Heart right ventricle (tissue), 16 donors: ENCODE measurements at regions not wholly inside any gene's neighbourhood (a gene's known extent, or its start where the extent isn't known, plus 50 kb on each side); places are given as distances from the start of the nearest gene placed in this dataset.
A peak's percentile ranks its signal among the peaks of the same experiment; 100 is the strongest.
"Not testable (repeated sequence)": the region's sequence is repeated elsewhere in the genome, so short reads cannot be mapped to it uniquely, and the experiment has no call there.

ENCODE experiments used
- ATAC-seq, 8 donors: fragments of 200-7000 bp; cut with Tn5 transposase; one replicate each; pipeline ENCODE4 v1.9.1; 2020; ENCODE audit warnings: mild to moderate bottlenecking in 8 of 8, moderate library complexity in 8 of 8, moderate number of reproducible peaks in 1 of 8
- DNase-seq, 2 donors: peaks; one replicate each; pipeline ENCODE4 v3.0.0-alpha.2; 2020
- H3K27ac ChIP-seq, 10 donors: fragments of 200-600 bp; sonication (generic) in 2 of 10; one replicate each; pipeline versions ENCODE4 v1.5.0 to v1.8.0; 2020 to 2022; ENCODE audit warnings: mild to moderate bottlenecking in 3 of 10
- H3K27me3 ChIP-seq, 7 donors: fragments of 200-600 bp; one replicate each; pipeline ENCODE4 v1.8.0; 2021 to 2022; ENCODE audit warnings: mild to moderate bottlenecking in 2 of 7
- H3K36me3 ChIP-seq, 9 donors: fragments of 200-600 bp; sonication (generic) in 1 of 9; one replicate each; pipeline versions ENCODE4 v1.5.0 to v1.8.0; 2020 to 2022; ENCODE audit warnings: mild to moderate bottlenecking in 2 of 9
- H3K4me1 ChIP-seq, 9 donors: fragments of 200-600 bp; sonication (generic) in 1 of 9; one replicate each; pipeline versions ENCODE4 v1.5.0 to v1.8.0; 2020 to 2022; ENCODE audit warnings: mild to moderate bottlenecking in 4 of 9
- H3K4me3 ChIP-seq, 10 donors: fragments of 200-600 bp; sonication (generic) in 2 of 10; one replicate each; pipeline versions ENCODE4 v1.5.0 to v1.8.0; 2020 to 2022; ENCODE audit warnings: mild to moderate bottlenecking in 7 of 10, moderate library complexity in 2 of 10
- H3K9me3 ChIP-seq, 11 donors: fragments of 200-600 bp in 10 of 11; sonication (generic) in 2 of 11; one replicate each; pipeline versions ENCODE4 v1.5.0 to v1.8.0; 2013 to 2022; ENCODE audit warnings: mild to moderate bottlenecking in 2 of 11, control low read depth in 1 of 11, moderate library complexity in 1 of 11
- CTCF ChIP-seq, 9 donors: fragments of 200-600 bp; sonication (generic) in 2 of 9; IDR thresholded peaks; one replicate each; pipeline versions ENCODE4 v1.5.0 to v1.8.0; 2021 to 2022; ENCODE audit warnings: antibody characterized with exemption in 9 of 9, mild to moderate bottlenecking in 5 of 9, moderate library complexity in 1 of 9
- WGBS, 2 donors: extraction: QIAGEN DNeasy Blood & Tissue Kit; methylation state at CpG; one replicate each; pipeline ENCODE4 v1.1.7; 2013; ENCODE audit warnings: inconsistent platforms in 1 of 2; 5-methylcytosine and 5-hydroxymethylcytosine counted together
- intact Hi-C, 10 donors: fragments of 100-400 bp; cut with DNase I; formaldehyde crosslinking; loops; one replicate each; pipeline versions ENCODE4 v1.11.1 to v1.14.2; 2022
- donor health status: Arrhythmogenic right ventricular cardiomyopathy.
- donor health status: ischemic (EF 13 %, LVEDD 7.1; RV severe dilation, severe dysfunction).
- donor health status: healthy with polysubstance abuse.
- donor health status: DM: no; HTN: yes; CAD: no.
- donor health status: DM: no; HTN: no; CAD: no.
- donor health status: ischemic (EF 25% LVEDD 6.9; RV normal size, moderate dysfunction).
- donor health status: ischemic (EF 25% LVEDD 5.7; RV mildly dilated, moderate dysfunction).
- donor health status: healthy.
- donor health status: DM: yes; HTN: yes; CAD: no.
- donor health status: Ischemic cardiomyopathy.
- donor health status: ischemic (EF 35%, LVEDD 5.7; RV mildly dilated, moderate dysfunction).
- donor health status: nonischemic (EF 11% LVEDD 7.7; RV severe dilation, severe dysfunction).
- donor health status: DM: yes; HTN: yes; CAD: no.
- donor health status: PGD.
- donor health status: ischemic (EF 29% LVEDD 5.4; RV normal size, mild dysfunction).
- donor health status: nonischemic (EF 23%, LVEDD 6.1; RV moderate dilation, normal function).

- Histone ChIP-seq H3K27ac (no peak overlapping the region), H3K36me3 (no peaks in the 10 kb centered on the region), H3K9me3 (peaks cover 0 to 13% (median 0%) of the 10 kb centered on the region in 11 donors), H3K4me1 (peaks cover 0 to 7% (median 0%) of the 10 kb centered on the region in 9 donors), H3K4me3 (no peak overlapping the region), H3K27me3 (no peaks in the 10 kb centered on the region)
- intact Hi-C loops: no loop called here
- TF ChIP-seq CTCF (IDR thresholded peaks at IDR 0.05): no peak
- ATAC-seq (peak in 3 of 8 donors; percentile 34 to 60 (median 53)), DNase-seq (no peak)
- WGBS, 2 donors: 75 to 77% methylated on average over 10 of the region's 10 CpGs
Observed at GRCh38 chr2:8505311-8505920, 176.4 kb upstream of the ID2 start.

- Histone ChIP-seq H3K36me3 (no peaks in the 10 kb centered on the region), H3K9me3 (peaks cover 0 to 16% (median 0%) of the 10 kb centered on the region in 11 donors), H3K27ac (no peak overlapping the region), H3K27me3 (no peaks in the 10 kb centered on the region), H3K4me1 (peaks cover 0 to 13% (median 0%) of the 10 kb centered on the region in 9 donors), H3K4me3 (no peak overlapping the region)
- no peak for TF ChIP-seq CTCF (IDR thresholded peaks at IDR 0.05)
- intact Hi-C loops: no loop called here
- 96 to 99% methylated on average over 7 of the region's 7 CpGs for WGBS, 2 donors
- DNase-seq (no peak), ATAC-seq (no peak)
Observed at GRCh38 chr2:8506746-8507145, 175.1 kb upstream of the ID2 start.

- no peaks in the 10 kb centered on the region for H3K27me3 ChIP-seq
- no peak overlapping the region for H3K27ac ChIP-seq
- DNase-seq (no peak), ATAC-seq (no peak)
- no peak overlapping the region for H3K4me3 ChIP-seq
- TF ChIP-seq CTCF (IDR thresholded peaks at IDR 0.05): no peak
- peaks cover 0 to 28% (median 0%) of the 10 kb centered on the region in 9 donors for H3K4me1 ChIP-seq
- intact Hi-C loops: no loop called here
- H3K36me3 ChIP-seq: no peaks in the 10 kb centered on the region
- H3K9me3 ChIP-seq: peaks cover 0 to 18% (median 0%) of the 10 kb centered on the region in 11 donors
- WGBS, 2 donors: 79 to 85% methylated on average over 5 of the region's 5 CpGs
Observed at GRCh38 chr2:8508766-8509165, 173.1 kb upstream of the ID2 start.

GRCh38 chr2:8509621-8510020, 172.2 kb upstream of the ID2 start:
- no peak for DNase-seq
- peaks cover 0 to 37% (median 3%) of the 10 kb centered on the region in 9 donors for H3K4me1 ChIP-seq
- H3K27me3 ChIP-seq: no peaks in the 10 kb centered on the region
- H3K4me3 ChIP-seq: no peak overlapping the region
- intact Hi-C loops: no loop called here
- peaks cover 0 to 25% (median 0%) of the 10 kb centered on the region in 11 donors for H3K9me3 ChIP-seq
- WGBS, 2 donors: 90 to 92% methylated on average over 2 of the region's 2 CpGs
- H3K36me3 ChIP-seq: no peaks in the 10 kb centered on the region
- no peak for ATAC-seq
- no peak for TF ChIP-seq CTCF (IDR thresholded peaks at IDR 0.05)
- H3K27ac ChIP-seq: no peak overlapping the region

GRCh38 chr2:8510055-8510454, 171.8 kb upstream of the ID2 start:
- H3K27me3 ChIP-seq, intact Hi-C loops, DNase-seq, H3K4me3 ChIP-seq, ATAC-seq, H3K27ac ChIP-seq, H3K36me3 ChIP-seq: not testable (repeated sequence)
- Histone ChIP-seq H3K4me1 (peaks cover 3 to 41% (median 7%) of the 10 kb centered on the region in 9 donors), H3K9me3 (peaks cover 0 to 25% (median 0%) of the 10 kb centered on the region in 11 donors)
- 84 to 89% methylated on average over 4 of the region's 4 CpGs for WGBS, 2 donors
